Suppressor macrophage treated with lipopolysaccharide for 1 hour (primary cell): ENCODE measurements at regions not wholly inside any gene's neighbourhood (a gene's known extent, or its start where the extent isn't known, plus 50 kb on each side); places are given as distances from the start of the nearest gene placed in this dataset.
"Not testable (repeated sequence)": the region's sequence is repeated elsewhere in the genome, so short reads cannot be mapped to it uniquely, and the experiment has no call there.

Source experiments
- DNase-seq, 3 donors: peaks; one replicate each; pipeline ENCODE4 v3.0.0-alpha.2; 2020 to 2022

DNA sequence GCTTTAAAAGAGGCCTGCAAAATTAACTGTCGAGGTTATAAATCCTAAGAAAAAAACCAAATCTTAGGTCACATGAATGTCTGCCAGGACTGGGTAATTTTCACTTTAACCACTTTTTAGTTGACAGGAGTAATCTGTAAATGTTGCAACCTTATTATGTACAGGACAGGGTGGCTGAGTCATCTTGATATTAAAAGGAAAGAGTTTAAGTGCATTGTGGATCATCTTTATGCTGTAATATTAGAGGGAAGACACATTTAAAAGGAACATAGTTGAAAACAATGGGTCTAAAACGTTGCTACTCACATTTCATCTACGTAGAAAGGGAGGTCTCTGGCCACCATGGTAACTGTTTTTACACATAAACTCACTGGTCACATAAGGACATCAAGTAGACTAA, 115.5 kb downstream of the LSMEM1 start:
- DNase-seq: no peak

DNA sequence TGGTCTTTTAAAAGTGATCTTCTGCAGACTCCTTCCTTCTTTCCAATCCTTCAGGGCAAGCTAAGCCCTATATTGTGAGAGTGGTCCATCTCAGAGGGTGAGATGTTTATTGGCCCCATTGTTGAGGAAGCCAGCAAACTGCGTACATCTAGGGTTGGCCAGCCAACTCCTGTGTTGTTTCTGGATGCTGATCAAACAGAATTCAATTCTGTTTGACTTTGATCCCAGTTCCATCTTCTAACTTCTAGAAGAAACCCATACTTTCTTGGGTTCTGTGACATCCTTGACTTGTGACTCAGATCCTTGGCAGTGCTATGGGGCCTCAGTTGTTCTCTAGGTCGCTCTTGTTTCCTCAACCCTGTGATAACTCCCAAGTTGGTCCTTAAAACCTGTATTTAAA, 116.2 kb downstream of the LSMEM1 start:
- DNase-seq: no peak

DNA sequence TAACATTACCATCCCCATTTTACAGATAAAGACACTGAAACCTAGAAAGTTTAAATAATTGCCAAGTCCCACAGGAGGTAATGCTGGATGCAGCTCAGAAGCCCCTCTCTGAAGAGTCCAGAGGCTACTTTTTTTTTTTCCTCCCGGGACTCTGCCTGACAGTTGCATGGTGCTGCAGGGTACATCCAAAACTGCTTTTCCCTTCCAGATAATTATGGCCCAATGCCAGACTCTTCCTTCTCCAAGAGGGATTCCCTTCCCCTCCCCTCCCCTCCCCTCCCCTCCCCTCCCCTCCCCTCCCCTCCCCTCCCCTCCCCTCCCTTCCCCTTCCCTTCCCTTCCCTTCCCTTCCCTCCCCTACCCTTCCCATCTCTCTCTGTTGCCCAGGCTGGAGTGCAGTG, 122.9 kb downstream of the LSMEM1 start:
- no peak for DNase-seq

DNA sequence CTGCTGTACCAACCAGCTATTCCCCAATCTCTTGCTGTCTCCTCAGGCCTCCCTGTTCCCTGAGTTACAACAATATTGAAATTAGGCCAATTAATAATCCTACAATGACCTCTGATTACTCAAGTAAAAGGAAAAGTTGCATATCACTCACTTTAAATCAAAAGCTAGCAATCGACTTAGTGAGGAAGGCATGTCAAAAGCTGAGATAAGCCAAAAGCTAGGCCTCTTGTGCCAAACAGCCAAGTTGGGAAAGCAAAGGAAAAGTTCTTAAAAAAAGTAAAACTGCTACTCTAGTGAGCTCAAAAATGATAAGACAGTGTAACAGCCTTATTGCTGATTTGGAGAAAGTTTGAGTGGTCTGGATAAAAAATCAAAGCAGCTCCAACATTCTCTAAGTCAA, 129.8 kb downstream of the LSMEM1 start:
- no peak for DNase-seq

DNA sequence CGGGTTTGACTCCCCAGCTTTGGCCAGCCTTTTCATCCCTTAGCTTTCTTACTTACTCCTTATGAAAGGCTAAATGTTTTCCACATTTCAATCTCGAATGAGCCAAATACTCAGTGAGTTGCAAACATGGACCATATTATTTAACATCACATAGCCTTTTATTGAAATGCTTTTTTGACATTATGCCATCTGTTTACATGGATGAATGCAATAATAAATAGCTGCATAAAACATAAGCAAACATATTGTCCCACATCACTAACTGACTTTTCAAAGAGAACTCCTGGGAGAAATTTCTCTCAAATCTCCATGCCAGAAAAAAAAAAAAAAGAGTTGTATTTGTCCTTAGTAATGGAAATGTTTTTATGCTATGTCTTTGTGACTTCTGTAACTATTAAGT, 134.9 kb downstream of the LSMEM1 start:
- DNase-seq: no peak

DNA sequence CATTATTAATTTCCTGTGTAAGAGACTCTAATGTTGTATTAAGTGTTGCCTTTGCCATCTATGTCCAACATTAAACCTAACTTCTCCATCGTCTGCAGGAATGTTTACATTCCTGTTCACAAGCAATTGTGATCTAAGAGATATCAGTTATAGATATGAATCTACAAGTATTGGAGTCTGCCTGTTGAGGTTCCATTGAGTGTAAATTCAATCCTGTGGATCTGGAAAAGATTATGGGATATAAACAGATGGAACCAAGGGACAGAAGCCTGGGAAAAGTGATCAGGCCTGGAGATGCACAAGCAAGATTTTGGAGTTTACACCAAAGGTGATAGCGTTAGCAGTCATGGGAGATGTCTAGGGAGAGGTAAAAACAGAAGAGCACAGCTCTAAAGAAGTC, 135.5 kb downstream of the LSMEM1 start:
- DNase-seq: no peak

DNA sequence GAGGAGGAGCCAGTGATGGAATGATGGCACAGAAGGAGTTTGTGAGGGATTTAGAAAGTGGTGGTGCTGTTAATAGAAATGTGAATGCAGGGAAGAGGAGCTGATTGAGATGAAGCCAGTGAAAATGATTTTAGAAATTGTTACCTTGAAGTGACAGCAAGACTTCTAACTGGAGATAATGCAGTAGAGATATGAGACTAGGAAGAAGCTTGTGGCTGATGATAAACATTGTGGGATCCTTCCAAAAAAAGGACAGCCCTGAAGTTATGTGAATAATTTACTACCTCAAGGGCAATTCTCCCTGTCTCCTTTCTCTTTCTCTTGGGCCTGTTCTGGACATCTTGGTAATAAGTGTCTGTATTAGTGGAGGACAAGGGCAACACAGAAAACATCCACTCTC, 138.6 kb downstream of the LSMEM1 start:
- DNase-seq: no peak

DNA sequence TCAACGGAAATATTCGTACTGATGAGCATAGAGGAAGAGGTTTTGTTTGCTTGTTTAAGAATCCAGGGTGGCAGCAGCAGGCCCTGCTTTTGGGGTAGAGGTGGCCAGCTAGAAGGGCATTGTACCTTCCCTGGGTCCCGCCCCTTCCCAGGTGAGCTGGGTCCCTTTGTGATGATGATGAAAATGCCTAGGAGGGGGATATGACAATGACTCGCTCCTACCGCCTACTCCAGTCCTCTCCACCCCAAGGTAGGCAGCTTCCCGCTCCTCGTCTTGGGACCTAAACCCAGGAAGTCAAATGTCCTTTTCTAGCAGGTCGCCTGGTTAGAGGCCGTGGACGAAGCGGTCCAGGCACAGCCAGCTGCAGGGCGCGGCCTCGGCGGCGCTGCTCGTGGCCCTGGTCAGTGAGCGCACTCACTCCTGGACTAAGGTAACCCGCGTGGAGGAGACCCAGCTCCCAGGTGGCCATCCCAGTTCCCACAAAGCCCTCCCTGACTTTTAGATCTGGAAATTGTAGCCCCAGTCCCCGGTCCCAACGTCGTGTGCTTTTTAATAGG, 141.4 kb downstream of the LSMEM1 start:
- no peak for DNase-seq

DNA sequence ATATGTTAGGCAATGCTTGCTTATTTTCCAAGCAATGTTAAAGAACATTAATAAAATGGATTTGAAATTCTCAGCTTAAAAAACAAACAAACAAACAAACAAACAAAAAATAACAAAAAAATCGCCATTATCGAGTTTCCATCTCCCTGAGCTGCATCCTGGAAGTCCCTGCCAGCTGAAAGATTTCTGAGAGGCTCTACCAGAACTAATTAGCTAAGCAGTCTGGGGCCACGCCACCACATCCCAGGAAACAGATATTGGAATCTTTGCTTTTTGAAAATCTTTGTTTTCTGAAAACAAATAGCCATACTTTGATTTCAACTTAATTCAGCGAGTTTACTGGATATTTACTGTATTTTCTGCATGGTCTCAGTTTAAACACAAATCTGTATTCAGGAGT, 143.6 kb downstream of the LSMEM1 start:
- no peak for DNase-seq

DNA sequence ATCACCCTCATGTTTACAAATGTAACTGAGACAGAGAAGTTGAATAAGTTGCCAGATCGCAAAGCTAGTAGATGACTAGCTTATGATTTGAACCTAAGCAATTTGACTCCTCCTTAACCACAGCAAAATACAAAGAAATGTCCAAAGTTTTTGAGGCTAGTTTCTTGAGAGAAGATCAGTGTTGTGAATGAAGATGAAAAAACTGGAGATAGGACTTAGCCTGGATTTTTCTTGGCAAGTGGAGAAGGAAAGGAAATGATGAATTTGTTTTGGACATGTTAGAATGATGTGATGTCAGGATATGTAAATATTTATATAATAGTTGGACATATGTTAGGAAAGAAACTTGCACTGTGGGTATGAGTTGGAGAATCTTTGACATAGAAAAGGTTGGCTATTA, 149.8 kb downstream of the LSMEM1 start:
- no peak for DNase-seq

DNA sequence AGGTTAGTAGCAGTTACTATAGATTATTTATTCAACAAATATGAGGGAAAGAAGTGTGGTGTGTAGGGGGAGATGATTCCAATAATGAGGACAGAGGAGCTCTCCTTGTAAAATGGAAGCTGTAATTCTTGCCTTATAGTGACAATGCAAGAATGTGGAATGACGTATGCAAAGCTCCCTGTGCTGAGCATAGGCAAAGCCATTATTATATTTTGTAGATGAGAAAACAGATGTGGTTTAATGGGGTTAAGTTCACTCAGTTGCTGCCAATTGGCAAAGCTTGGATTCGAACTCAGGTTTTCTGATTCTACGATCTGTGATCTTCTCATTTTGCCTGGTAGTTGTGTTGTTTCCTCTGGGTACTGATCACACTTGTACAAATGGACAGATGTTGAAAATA, 153.3 kb downstream of the LSMEM1 start:
- no peak for DNase-seq

DNA sequence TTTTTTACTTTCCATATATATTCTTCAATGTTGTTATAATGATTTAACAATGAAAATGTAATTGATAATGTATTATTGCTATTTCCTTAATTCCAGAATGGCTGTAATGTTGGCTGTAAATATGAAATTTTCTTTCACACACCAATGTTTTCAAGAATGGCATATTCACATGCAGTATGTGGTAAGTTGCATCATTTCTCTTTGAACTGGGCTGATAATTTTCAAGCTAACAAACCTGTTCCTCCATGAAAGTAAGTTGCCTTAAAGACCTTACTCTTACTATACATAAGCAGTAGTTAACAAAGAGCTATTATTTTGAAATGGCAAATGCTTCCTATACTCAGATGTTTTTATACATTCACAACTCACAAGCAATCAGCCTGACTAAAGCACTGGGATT, 154.5 kb downstream of the TMEM168 start:
- no peak for DNase-seq

DNA sequence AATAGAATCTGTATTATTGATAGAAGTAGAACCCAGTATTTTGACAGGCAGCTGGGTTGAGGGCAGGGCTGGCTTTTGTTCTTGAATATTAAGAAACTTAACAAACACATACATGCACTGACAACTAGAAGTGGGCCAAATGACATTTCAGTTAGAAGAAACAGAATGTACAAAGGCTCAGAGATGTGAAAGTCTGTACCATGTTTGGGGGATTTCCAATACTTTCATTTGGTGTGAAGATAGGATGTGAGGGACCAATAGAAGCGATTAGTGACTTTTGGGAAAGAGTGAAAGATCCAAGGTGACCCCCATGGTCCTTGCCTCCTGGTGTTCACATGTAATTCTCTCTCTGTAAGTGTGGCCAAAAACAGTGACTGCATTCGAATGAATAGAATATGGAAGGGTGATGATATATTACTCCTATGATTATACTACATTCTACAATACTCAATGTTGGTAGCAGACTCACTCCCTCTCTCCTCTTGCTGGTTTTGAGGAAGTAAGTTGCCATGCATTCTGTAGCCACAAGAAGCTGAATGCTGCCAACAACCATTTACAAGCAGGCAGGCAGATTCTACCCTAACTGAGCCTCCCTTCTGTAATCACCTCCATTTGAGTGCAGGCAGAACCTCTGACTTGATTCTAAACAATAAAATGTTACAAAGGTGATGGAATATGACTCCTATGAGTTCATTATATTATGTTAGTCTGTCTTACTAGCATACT, 151.4 kb downstream of the TMEM168 start:
- DNase-seq: no peak

DNA sequence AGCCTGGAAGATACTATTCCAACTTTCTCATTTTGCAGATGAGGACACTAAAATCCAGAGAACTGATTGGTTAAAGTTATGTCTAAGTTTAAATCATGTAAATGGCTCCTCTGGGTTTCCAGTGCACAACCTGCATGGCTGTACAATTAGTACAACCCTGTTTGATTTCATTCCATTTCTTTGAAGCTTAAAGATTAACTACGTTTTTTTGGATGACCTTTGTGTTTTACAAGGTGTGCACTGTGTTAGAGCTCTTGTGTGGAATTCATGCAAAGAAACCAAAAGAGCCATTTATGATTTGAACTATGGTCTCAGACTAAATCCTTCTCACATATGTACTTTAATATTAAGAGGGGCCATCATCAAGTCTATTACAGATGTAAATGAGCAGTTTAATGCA, 149.5 kb downstream of the TMEM168 start:
- no peak for DNase-seq

DNA sequence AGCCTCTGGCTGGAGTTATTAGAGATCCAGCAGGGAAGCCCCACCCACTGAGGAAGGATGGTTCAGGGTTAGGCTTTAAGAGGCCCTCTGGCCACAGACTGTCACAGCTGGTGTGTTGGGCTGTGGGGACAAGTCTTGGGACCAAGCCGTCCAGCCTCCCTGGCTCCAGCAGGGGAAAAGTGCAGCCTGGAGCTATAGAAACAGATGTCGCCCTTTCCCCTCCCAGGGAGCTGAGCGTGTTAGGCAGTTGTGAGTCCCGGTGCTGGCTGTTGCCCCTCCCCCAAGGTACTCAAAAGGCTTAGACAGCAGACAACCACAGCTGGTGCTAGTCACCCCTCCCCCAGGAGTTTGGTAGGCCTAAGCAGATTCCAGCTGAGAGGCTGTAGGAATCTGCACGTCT, 143.4 kb downstream of the TMEM168 start:
- no peak for DNase-seq

DNA sequence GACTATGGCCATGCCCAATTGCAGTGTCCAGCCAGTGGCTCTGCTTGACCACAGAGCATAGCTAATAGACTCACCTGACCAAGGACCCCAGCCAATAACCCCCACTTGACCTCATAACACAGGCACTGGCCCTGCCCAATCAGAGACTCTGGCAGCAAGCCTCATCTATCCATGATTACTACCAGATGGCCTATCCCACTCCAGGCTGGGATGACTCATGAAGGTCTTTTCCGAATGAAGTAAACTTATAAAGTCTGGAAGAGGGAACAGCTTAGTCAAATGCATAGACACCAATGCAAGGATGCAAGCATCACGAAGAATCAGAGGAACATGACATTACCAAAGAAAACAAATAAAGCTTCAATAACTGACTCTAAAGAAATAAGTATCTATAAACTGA, 141.4 kb downstream of the TMEM168 start:
- DNase-seq: no peak

DNA sequence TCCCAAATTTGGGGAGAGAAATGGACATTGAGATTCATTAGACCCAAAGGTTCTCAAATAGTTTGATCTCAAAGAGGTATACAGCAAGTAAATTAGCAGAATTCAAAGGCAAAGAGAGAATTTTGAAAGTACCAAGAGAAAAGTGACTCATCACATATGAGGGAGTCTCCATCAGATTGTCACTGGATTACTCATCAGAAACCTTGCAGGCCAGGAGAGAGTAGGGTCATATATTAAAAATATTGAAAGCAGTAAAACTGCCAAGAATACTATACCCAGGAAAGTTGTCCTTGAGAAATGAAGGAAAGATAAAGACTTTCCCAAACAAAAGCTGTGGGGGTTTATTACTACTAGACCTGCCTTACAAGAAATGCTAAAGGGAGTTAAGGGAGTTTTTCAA, 140.6 kb downstream of the TMEM168 start:
- DNase-seq: no peak

DNA sequence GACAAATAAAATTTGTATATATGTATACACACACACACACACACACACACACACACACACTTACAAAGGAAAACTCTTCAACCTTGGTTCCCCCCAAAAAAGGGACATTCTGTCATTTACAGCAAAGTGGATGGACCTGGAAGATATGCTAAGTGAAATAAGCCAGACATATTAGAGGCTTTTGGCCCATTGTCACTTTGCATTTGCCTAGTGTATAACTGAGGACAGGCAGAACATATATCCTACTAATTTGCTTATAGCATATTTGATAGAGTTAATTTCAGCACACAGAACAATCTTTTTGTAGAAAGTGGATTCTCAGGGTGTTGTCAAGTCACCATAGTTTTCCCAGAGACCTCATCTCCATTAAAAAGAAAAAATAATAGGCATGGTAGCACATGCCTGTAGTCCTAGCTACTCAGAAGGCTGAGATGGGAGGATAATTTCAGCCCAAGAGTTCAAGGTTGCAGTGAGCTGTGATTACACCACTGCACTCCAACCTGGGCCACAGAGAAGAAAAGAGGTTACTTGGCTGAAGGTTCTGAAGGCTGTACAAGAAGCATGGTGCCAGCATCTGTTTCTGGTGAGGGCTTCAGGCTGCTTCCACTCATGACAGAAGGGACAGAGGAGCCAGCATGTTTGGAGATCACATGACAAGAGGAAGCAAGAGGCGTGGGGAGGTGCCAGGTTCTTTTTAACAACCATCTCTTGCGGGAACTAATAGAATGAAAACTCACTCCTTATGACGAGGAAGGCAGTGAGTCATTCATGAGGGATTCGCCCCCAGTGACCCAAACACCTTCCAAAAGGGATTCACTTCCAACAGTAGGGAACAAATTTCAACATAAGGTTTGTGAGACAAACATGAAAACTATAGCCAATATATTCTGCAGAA, 135.6 kb downstream of the TMEM168 start:
- no peak for DNase-seq

DNA sequence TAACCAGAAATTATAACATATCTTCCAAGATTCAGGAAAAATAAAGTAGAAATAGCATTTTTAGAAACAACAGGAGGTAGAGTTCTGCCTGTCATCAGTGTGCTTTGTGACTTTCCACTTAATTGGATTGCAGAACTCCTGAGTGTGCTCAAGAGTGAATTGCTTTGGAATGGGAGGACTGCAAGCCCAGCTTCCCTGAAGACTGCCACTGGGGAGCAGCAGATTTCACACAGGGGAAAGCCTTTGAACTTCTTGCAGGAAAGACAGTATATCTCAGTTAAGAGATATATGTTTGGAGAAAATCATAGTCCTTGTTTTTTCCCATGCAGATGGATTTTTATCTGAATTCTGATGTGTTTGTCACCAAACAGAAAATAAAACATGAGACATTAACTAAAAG, 124.5 kb downstream of the TMEM168 start:
- DNase-seq: no peak

DNA sequence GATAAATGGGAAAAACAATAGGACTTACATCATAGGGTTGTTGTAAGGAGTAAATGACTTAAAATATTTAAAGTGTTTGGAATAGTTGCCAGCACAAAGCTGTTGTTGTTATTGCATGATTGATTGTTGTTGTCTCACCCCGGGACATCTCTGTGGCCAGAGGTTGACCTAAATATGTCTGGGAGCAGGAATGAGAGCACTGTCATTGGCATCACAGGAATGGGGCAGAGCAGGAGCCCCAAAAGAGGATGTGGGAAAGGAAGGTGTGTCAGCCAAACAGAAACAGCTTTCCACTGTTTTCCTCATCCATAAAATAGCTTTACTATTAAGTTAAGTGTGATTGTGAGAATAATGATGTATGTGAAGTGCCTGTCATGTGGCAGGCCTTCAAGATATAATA, 121.6 kb downstream of the TMEM168 start:
- DNase-seq: no peak

DNA sequence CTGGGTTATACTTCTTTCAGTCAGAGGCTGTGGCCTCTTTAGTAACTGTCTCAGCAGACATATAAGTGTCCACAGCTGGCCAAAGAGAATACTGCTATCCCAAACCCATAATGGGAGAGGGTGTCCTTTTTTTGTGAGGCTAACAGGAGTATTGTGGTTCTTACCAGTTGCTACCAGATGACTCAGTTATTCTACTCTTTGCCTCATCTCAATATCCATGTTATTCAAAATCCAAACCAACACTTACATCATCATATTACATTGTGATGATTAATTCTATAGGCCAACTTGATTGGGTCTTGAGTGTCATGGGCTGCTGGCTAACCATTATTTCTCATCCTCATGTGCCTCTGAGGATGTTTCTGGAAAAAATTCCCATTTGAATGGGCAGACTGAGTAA, 120.9 kb downstream of the TMEM168 start:
- DNase-seq: no peak

DNA sequence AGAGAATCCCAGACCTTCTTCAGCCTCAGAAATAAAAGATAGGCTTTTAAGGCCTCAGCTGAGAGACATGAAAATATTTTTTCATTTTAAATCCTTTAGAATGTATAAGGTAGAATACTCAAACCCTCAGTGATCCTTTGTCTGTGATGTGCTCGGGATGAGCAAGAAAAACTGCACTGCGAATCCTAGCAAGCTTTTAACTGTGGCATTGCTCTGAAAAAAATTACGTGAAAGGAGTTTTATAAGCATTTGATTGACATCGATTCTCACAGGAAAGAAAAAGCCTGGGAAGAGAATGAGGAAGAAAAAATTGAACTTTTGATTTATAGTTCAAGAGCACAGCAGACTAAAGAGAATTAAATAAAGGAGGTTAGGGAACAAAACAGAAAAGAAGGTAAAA, 120.0 kb downstream of the TMEM168 start:
- no peak for DNase-seq

DNA sequence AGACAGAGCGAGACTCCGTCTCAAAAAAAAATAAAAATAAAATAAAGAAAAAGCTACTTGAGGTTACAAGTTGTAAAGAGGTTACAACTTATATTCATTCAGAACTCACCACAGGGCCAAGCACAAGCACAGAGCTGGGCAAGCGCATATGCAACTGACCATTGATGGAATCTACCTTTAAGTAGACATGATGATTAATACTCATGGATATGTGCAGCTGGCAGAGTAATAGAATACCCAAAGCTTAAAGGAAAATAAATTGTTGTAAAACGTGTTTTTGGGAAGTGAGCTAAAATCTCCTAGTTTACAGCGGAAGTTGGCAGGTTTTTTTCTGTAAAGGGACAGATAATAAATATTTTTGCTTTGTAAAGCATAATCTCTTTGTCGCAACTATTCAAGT, 111.6 kb downstream of the TMEM168 start:
- no peak for DNase-seq

DNA sequence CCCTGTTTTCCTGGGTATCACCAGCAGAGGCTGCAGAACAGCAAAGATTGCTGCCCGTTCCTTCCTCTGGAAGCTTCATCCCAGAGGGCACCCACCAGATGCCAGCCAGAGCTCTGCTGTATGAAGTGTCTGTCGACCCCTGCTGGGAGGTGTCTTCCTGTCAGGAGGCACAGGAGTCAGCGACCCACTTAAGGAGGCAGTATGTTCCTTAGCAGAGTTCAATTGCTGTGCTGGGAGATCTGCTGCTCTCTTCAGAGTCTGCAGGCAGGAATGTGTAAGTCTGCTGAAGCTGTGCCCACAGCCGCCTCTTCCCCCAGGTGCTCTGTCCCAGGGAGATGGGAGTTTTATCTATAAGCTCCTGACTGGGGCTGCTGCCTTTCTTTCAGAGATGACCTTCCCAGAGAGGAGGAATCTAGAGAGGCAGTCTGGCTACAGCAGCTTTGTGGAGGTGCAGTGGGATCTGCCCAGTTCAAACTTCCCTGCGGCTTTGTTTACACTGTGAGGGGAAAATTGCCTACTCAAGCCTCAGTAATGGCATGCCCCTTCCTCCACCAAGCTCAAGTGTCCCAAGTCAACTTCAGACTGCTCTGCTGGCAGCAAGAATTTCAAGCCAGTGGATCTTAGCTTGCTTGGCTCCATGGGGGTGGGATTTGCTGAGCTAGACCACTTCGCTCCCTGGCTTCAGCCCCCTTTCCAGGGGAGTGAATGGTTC, 100.6 kb downstream of the TMEM168 start:
- DNase-seq: not testable (repeated sequence)
